ENCODE measurements at regions not wholly inside any gene's neighbourhood (a gene's known extent, or its start where the extent isn't known, plus 50 kb on each side); places are given as distances from the start of the nearest gene placed in this dataset.

- ATAC-seq (no peak), DNase-seq (no peak)
- intact Hi-C loops (cut with DNase I, micrococcal nuclease): no loop called here
Measured at GRCh38 chr9:81244631-81245030, 444.7 kb downstream of the TLE1 start.

- intact Hi-C loops (cut with DNase I, micrococcal nuclease): no loop called here
- no peak for DNase-seq
- no peak for ATAC-seq
Measured at GRCh38 chr9:81242866-81243265, 446.5 kb downstream of the TLE1 start.

- intact Hi-C loops (cut with DNase I, micrococcal nuclease): no loop called here
- ATAC-seq (no peak), DNase-seq (no peak)
Measured at GRCh38 chr9:81239388-81239787, 450.0 kb downstream of the TLE1 start.

GRCh38 chr9:81237565-81238231, 451.6 kb downstream of the TLE1 start:
- intact Hi-C loops (cut with DNase I, micrococcal nuclease): no loop called here
- no peak for ATAC-seq
- DNase-seq: no peak

GRCh38 chr9:81234924-81235610, 454.3 kb downstream of the TLE1 start:
- DNase-seq (no peak), ATAC-seq (no peak)
- intact Hi-C loops (cut with DNase I, micrococcal nuclease): no loop called here

- no peak for DNase-seq
- intact Hi-C loops (cut with DNase I, micrococcal nuclease): no loop called here
- ATAC-seq: no peak
Measured at GRCh38 chr9:81231011-81231410, 458.3 kb downstream of the TLE1 start.

GRCh38 chr9:81227507-81228245, 461.7 kb downstream of the TLE1 start:
- ATAC-seq: no peak
- intact Hi-C loops (cut with DNase I, micrococcal nuclease): no loop called here
- no peak for DNase-seq

GRCh38 chr9:81225596-81225995, 463.8 kb downstream of the TLE1 start:
- ATAC-seq: no peak
- DNase-seq: no peak
- intact Hi-C loops (cut with DNase I, micrococcal nuclease): no loop called here

GRCh38 chr9:81224166-81225081, 464.9 kb downstream of the TLE1 start:
- intact Hi-C loops (cut with DNase I, micrococcal nuclease): no loop called here
- DNase-seq (no peak), ATAC-seq (no peak)

- intact Hi-C loops (cut with DNase I, micrococcal nuclease): no loop called here
- DNase-seq (no peak), ATAC-seq (no peak)
Measured at GRCh38 chr9:81214975-81215374, 474.4 kb downstream of the TLE1 start.

- ATAC-seq: no peak
- intact Hi-C loops (cut with DNase I, micrococcal nuclease): no loop called here
- no peak for DNase-seq
Measured at GRCh38 chr9:81213456-81213855, 475.9 kb downstream of the TLE1 start.

- ATAC-seq (no peak), DNase-seq (no peak)
- intact Hi-C loops (cut with DNase I, micrococcal nuclease): no loop called here
Measured at GRCh38 chr9:81211741-81212140, 477.6 kb downstream of the TLE1 start.

GRCh38 chr9:81207651-81208050, 481.7 kb downstream of the TLE1 start:
- ATAC-seq: no peak
- no peak for DNase-seq
- intact Hi-C loops (cut with DNase I, micrococcal nuclease): no loop called here

- ATAC-seq (no peak), DNase-seq (no peak)
- intact Hi-C loops (cut with DNase I, micrococcal nuclease): no loop called here
Measured at GRCh38 chr9:81202292-81202691, 487.1 kb downstream of the TLE1 start.

- DNase-seq (no peak), ATAC-seq (no peak)
- intact Hi-C loops (cut with DNase I, micrococcal nuclease): no loop called here
Measured at GRCh38 chr9:81195206-81195605, 494.1 kb downstream of the TLE1 start.

GRCh38 chr9:81193362-81194339, 495.7 kb downstream of the TLE1 start:
- ATAC-seq (no peak), DNase-seq (no peak)
- intact Hi-C loops (cut with DNase I, micrococcal nuclease): no loop called here

- no peak for ATAC-seq
- DNase-seq: no peak
- intact Hi-C loops (cut with DNase I, micrococcal nuclease): no loop called here
Measured at GRCh38 chr9:81191222-81191621, 498.1 kb downstream of the TLE1 start.

- intact Hi-C loops (cut with DNase I, micrococcal nuclease): no loop called here
- DNase-seq (no peak), ATAC-seq (no peak)
Measured at GRCh38 chr9:81190659-81191058, 498.7 kb downstream of the TLE1 start.

Measured in left colon (tissue), 2 donors.